ENCODE measurements at regions not wholly inside any gene's neighbourhood (a gene's known extent, or its start where the extent isn't known, plus 50 kb on each side); places are given as distances from the start of the nearest gene placed in this dataset.

- intact Hi-C loops (cut with micrococcal nuclease) (no loop called here), dilution Hi-C loops (cut with HindIII; ENCODE audit: low sequenced_read_pairs, unreplicated experiment) (no loop called here), in situ Hi-C loops (cut with MboI; ENCODE audit: low sequenced_read_pairs) (no loop called here)
- Histone ChIP-seq H3K4me2 (ENCODE audit: low read depth, low read length) (no peak overlapping the region), H3K9me1 (ENCODE audit: insufficient read depth, low read length) (no peaks in the 10 kb centered on the region), H3K56ac (ENCODE audit: extremely low read depth, insufficient read depth, low read length) (no peak overlapping the region), H4K20me1 (ENCODE audit: insufficient read depth, low read length) (no peaks in the 10 kb centered on the region), H3K4ac (ENCODE audit: low read depth, low read length) (no peak overlapping the region), H2BK20ac (ENCODE audit: low read depth, low read length) (no peak overlapping the region), H4K8ac (ENCODE audit: low read depth in 2 of 2, low read length in 2 of 2) (no peak overlapping the region), H3K27ac (ENCODE audit: insufficient read depth, low read length) (no peak overlapping the region), H2BK15ac (ENCODE audit: low read depth, low read length) (no peak overlapping the region), H3K4me1 (ENCODE audit: control insufficient read depth, insufficient read depth, low read length) (no peaks in the 10 kb centered on the region), H3K9ac (ENCODE audit: low read depth, low read length) (no peak overlapping the region), H2AFZ (replicated peaks; ENCODE audit: low read length, poor library complexity) (no peak overlapping the region), H3K4me3 (ENCODE audit: insufficient read depth, low read depth, low read length) (no peak overlapping the region), H2AK9ac (replicated peaks; ENCODE audit: low read depth, low read length, poor library complexity) (no peak overlapping the region), H4K91ac (ENCODE audit: insufficient read depth, low read depth, low read length) (no peak overlapping the region), H2BK120ac (ENCODE audit: low read depth, low read length) (no peak overlapping the region), H3K23ac (ENCODE audit: low read depth, low read length) (no peak overlapping the region), H4K5ac (ENCODE audit: low read depth, low read length) (no peak overlapping the region), H3K79me1 (ENCODE audit: low read depth in 1 of 2, low read length in 2 of 2) (no peaks in the 10 kb centered on the region), H3K14ac (replicated peaks; ENCODE audit: low read depth, low read length) (no peak overlapping the region), H3K9me3 (ENCODE audit: control insufficient read depth, insufficient read depth, low read length) (no peaks in the 10 kb centered on the region), H3K27me3 (ENCODE audit: control insufficient read depth, insufficient read depth, low read length) (no peaks in the 10 kb centered on the region), H3K18ac (ENCODE audit: low read depth, low read length) (no peak overlapping the region), H3K36me3 (ENCODE audit: control insufficient read depth, insufficient read depth, low read length) (no peaks in the 10 kb centered on the region), H2AK5ac (ENCODE audit: low read depth, low read length) (no peak overlapping the region), H2BK5ac (ENCODE audit: low read depth, low read length, poor library complexity, severe bottlenecking) (no peak overlapping the region)
- ChIA-PET CTCF (no interaction called here), POLR2A (ENCODE audit: unreplicated experiment) (no interaction called here)
- ATAC-seq (ENCODE audit: low read depth), result no peak
- BruUV-seq (replicated peaks), result no TSS peak
- no peak for DNase-seq
- WGBS, 2 experiments (ENCODE audit: extremely low coverage in 2 of 2, insufficient read length in 1 of 2), result no CpG with 5 or more reads among the region's 3 CpGs
- TF ChIP-seq MAZ (IDR thresholded peaks at IDR 0.05; ENCODE audit: borderline replicate concordance, low read depth, low read length) (no peak), CHD1 (IDR thresholded peaks at IDR 0.05; ENCODE audit: low read depth, low read length) (no peak), FOS (IDR thresholded peaks at IDR 0.05; ENCODE audit: low read depth, low read length) (no peak), RAD21 (IDR thresholded peaks at IDR 0.05; ENCODE audit: low read length) (no peak), MXI1 (IDR thresholded peaks at IDR 0.05; ENCODE audit: borderline replicate concordance, low read depth, low read length) (no peak), CTCF (conservative IDR thresholded peaks at IDR 0.05; ENCODE audit: low read depth, low read length) (no peak), ELK1 (IDR thresholded peaks at IDR 0.05; ENCODE audit: borderline replicate concordance, low read depth, low read length) (no peak), SMC3 (IDR thresholded peaks at IDR 0.05; ENCODE audit: low read depth, low read length) (no peak)
These were observed 495.6 kb downstream of the JRKL start for GRCh38 chr11:96885405-96885804.

Data from IMR-90 (cell line).